GM12878 (cell line): ENCODE measurements at regions not wholly inside any gene's neighbourhood (a gene's known extent, or its start where the extent isn't known, plus 50 kb on each side); places are given as distances from the start of the nearest gene placed in this dataset.

Experiments used
- ATAC-seq: fragments of 200-7000 bp; cut with Tn5 transposase; 3 replicates; pipeline ENCODE4 v1.9.1; 2020; ENCODE audit warnings: mild to moderate bottlenecking, moderate library complexity
- BruUV-seq: library from RNA; stranded (reverse); fragments of 400-500 nt; replicated peaks from 2 replicates; lab custom pipeline; 2021; lab: Mats Ljungman, UMichigan
- CTCF ChIA-PET: fragments of 300-600 bp; sonication (Branson Sonifier 250); formaldehyde crosslinking; extraction: SDS; loops from one replicate; lab custom pipeline; 2021; ENCODE audit warnings: inconsistent platforms; lab: Yijun Ruan, JAX
- POLR2A ChIA-PET: fragments of 350-600 bp; formaldehyde crosslinking; extraction: SDS; loops from one replicate; lab custom pipeline; 2021; ENCODE audit warnings: inconsistent platforms; lab: Charles Lee
- RAD21 ChIA-PET: fragments of 300-600 bp; sonication (Branson Sonifier 250); formaldehyde crosslinking; loops from one replicate; lab custom pipeline; 2023; ENCODE audit warnings: antibody characterized with exemption; ENCODE audit not compliant: unreplicated experiment; lab: Charles Lee
- SMC1A ChIA-PET: fragments of 300-600 bp; sonication (Branson Sonifier 250); formaldehyde crosslinking; loops from one replicate; lab custom pipeline; 2023; ENCODE audit not compliant: unreplicated experiment, uncharacterized antibody; lab: Charles Lee
- DNase-seq: peaks from one replicate; pipeline ENCODE4 v3.0.0-alpha.2; 2011; ENCODE audit warnings: low read depth, low spot score
- FAIRE-seq: peaks from 3 replicates; lab custom pipeline; 2011; peaks lifted over from hg19 to GRCh38; lab: Jason Lieb, UNC
- H2AFZ ChIP-seq: 2 replicates; pipeline ENCODE4 v1.6.0; 2011; ENCODE audit warnings: low read depth, low read length, control low read depth; ENCODE audit not compliant: control insufficient read depth
- H3K27ac ChIP-seq: 2 replicates; pipeline ENCODE4 v1.5.1; 2011; ENCODE audit warnings: control low read depth; ENCODE audit not compliant: control insufficient read depth, insufficient read depth
- H3K27me3 ChIP-seq, 2 experiments: replicated peaks in 1 of 2; 2 replicates each; pipeline versions ENCODE4 v1.6.0 to v1.6.1; 2011; ENCODE audit warnings: low read length in 1 of 2; ENCODE audit not compliant: control insufficient read depth in 2 of 2, insufficient read depth in 2 of 2
- H3K36me3 ChIP-seq, 2 experiments: 2 replicates each; pipeline ENCODE4 v1.5.1; 2011; ENCODE audit warnings: low read length in 1 of 2; ENCODE audit not compliant: control insufficient read depth in 2 of 2, insufficient read depth in 2 of 2
- H3K4me1 ChIP-seq: 2 replicates; pipeline ENCODE4 v1.6.1; 2011; ENCODE audit warnings: mild to moderate bottlenecking, low read length, moderate library complexity, mixed read lengths; ENCODE audit not compliant: control insufficient read depth, insufficient read depth
- H3K4me2 ChIP-seq: 2 replicates; pipeline ENCODE4 v1.6.0; 2011; ENCODE audit warnings: control low read depth; ENCODE audit not compliant: control insufficient read depth, insufficient read depth
- H3K4me3 ChIP-seq: fragments of 200-600 bp; sonication (generic); 2 replicates; pipeline ENCODE4 v1.5.1; 2016
- H3K79me2 ChIP-seq: 2 replicates; pipeline ENCODE4 v1.6.0; 2011; ENCODE audit warnings: low read length; ENCODE audit not compliant: control insufficient read depth, insufficient read depth
- H3K9ac ChIP-seq: 2 replicates; pipeline ENCODE4 v1.8.0; 2011; ENCODE audit warnings: low read length, control low read depth, mixed read lengths; ENCODE audit not compliant: control insufficient read depth, insufficient read depth
- H3K9me3 ChIP-seq: replicated peaks from 3 replicates; pipeline ENCODE4 v1.5.1; 2011; ENCODE audit warnings: mild to moderate bottlenecking, low read length; ENCODE audit not compliant: control insufficient read depth, insufficient read depth
- H4K20me1 ChIP-seq: 2 replicates; pipeline ENCODE4 v1.6.0; 2011; ENCODE audit not compliant: control insufficient read depth, insufficient read depth
- CBX3 ChIP-seq: fragments of 200-600 bp; sonication (generic); IDR thresholded peaks from 2 replicates; pipeline ENCODE4 v1.6.1; 2016; ENCODE audit warnings: low read depth, borderline replicate concordance
- EED ChIP-seq: sonication (generic); IDR thresholded peaks from 2 replicates; pipeline ENCODE4 v1.6.1; 2016; ENCODE audit warnings: antibody characterized with exemption, low read depth
- HDGF ChIP-seq: fragments of 450-650 bp; IDR thresholded peaks from 2 replicates; pipeline ENCODE4 v1.6.1; 2016; ENCODE audit warnings: antibody characterized with exemption
- MEF2A ChIP-seq: IDR thresholded peaks from 2 replicates; pipeline ENCODE4 v1.6.1; 2011; ENCODE audit warnings: low read depth, mild to moderate bottlenecking, low read length, moderate library complexity; ENCODE audit not compliant: insufficient read depth
- RAD21 ChIP-seq: IDR thresholded peaks from 2 replicates; pipeline ENCODE4 v1.6.1; 2011; ENCODE audit warnings: mild to moderate bottlenecking, low read depth, low read length, moderate library complexity; ENCODE audit not compliant: insufficient read depth
- SMAD5 ChIP-seq: IDR thresholded peaks from 2 replicates; pipeline ENCODE4 v1.6.1; 2016; ENCODE audit warnings: antibody characterized with exemption, low read depth
- TAF1 ChIP-seq: IDR thresholded peaks from 2 replicates; pipeline ENCODE4 v1.6.1; 2011; ENCODE audit warnings: mild to moderate bottlenecking, low read depth, low read length, borderline replicate concordance
- WGBS: methylation state at CpG from one replicate; pipeline ENCODE4 v1.1.6; 2016; ENCODE audit warnings: low lambda C conversion rate; ENCODE audit not compliant: insufficient replicate concordance, insufficient coverage; ENCODE audit errors: missing lambda C conversion rate; 5-methylcytosine and 5-hydroxymethylcytosine counted together
- in situ Hi-C: fragments of 300-500 bp; cut with MboI; formaldehyde crosslinking; loops from 9 replicates; pipeline ENCODE4 v1.14.3; 2018; ENCODE audit warnings: mixed read lengths
- intact Hi-C: fragments of 100-400 bp; cut with micrococcal nuclease; formaldehyde crosslinking; loops from one replicate; pipeline ENCODE4 v1.14.2; 2022; ENCODE audit not compliant: unreplicated experiment
- TF ChIP-seq, protein P1 (sequence below): IDR thresholded peaks from 2 replicates; pipeline ENCODE4 v1.6.1; 2011; ENCODE audit warnings: low read depth, low read length, improper control_type of control experiment, borderline replicate concordance
- TF ChIP-seq, protein P2 (sequence below): IDR thresholded peaks from 2 replicates; pipeline ENCODE4 v1.6.1; 2011; ENCODE audit warnings: borderline replicate concordance, low read depth, mild to moderate bottlenecking, moderate library complexity, low read length; ENCODE audit not compliant: insufficient read depth, poor library complexity, severe bottlenecking
- TF ChIP-seq, protein P3 (sequence below): fragments of 450-650 bp; IDR thresholded peaks from 2 replicates; pipeline ENCODE4 v1.6.1; 2016; ENCODE audit warnings: mild to moderate bottlenecking
- TF ChIP-seq, protein P4 (sequence below): fragments of 450-650 bp; formaldehyde crosslinking; IDR thresholded peaks from 2 replicates; pipeline ENCODE4 v1.4.0; 2022; ENCODE audit warnings: mild to moderate bottlenecking, moderate library complexity

DNA sequence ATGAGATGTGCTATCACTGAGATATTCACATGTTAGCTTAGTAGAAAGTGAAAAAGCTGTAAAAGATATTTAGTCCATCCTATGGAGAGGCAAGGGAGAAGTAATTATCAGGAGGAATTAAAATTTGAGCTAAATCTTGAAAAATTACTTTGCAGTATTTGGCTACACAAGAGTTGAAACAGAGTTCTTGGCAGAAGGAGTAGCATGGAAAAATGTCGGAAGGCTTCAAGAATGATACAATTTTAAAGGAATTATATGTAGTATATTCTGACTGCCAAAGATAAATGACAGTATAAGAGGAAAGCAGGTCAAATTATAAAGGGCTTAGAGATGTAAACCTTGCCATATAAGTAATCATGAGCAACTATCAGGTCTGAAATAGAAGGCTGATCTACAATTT is 518.9 kb downstream of the BRINP3 start:
- in situ Hi-C loops (no loop called here), intact Hi-C loops (no loop called here)
- DNase-seq (no peak), FAIRE-seq (no peak)
- ChIA-PET CTCF (no interaction called here), SMC1A (no interaction called here), RAD21 (no interaction called here)
- H3K27me3 ChIP-seq = no peaks in the 10 kb centered on the region
- H3K36me3 ChIP-seq = no peaks in the 10 kb centered on the region
- no peaks in the 10 kb centered on the region for H3K79me2 ChIP-seq
- WGBS = 16% methylated on average over 1 of the region's 1 CpG
- H3K4me2 ChIP-seq = no peak overlapping the region
- TF ChIP-seq MEF2A = no peak
- no peak for TF ChIP-seq SMAD5
- TF ChIP-seq, protein P1, sequence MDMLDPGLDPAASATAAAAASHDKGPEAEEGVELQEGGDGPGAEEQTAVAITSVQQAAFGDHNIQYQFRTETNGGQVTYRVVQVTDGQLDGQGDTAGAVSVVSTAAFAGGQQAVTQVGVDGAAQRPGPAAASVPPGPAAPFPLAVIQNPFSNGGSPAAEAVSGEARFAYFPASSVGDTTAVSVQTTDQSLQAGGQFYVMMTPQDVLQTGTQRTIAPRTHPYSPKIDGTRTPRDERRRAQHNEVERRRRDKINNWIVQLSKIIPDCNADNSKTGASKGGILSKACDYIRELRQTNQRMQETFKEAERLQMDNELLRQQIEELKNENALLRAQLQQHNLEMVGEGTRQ = no peak
- no peak for TF ChIP-seq CBX3
- TF ChIP-seq, protein P2, sequence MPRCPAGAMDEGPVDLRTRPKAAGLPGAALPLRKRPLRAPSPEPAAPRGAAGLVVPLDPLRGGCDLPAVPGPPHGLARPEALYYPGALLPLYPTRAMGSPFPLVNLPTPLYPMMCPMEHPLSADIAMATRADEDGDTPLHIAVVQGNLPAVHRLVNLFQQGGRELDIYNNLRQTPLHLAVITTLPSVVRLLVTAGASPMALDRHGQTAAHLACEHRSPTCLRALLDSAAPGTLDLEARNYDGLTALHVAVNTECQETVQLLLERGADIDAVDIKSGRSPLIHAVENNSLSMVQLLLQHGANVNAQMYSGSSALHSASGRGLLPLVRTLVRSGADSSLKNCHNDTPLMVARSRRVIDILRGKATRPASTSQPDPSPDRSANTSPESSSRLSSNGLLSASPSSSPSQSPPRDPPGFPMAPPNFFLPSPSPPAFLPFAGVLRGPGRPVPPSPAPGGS = no peak
- TF ChIP-seq, protein P3, sequence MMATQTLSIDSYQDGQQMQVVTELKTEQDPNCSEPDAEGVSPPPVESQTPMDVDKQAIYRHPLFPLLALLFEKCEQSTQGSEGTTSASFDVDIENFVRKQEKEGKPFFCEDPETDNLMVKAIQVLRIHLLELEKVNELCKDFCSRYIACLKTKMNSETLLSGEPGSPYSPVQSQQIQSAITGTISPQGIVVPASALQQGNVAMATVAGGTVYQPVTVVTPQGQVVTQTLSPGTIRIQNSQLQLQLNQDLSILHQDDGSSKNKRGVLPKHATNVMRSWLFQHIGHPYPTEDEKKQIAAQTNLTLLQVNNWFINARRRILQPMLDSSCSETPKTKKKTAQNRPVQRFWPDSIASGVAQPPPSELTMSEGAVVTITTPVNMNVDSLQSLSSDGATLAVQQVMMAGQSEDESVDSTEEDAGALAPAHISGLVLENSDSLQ = no peak
- no peak for TF ChIP-seq TAF1
- no peak for TF ChIP-seq EED
- TF ChIP-seq RAD21 = no peak
- no peak for TF ChIP-seq HDGF
- TF ChIP-seq, protein P4, sequence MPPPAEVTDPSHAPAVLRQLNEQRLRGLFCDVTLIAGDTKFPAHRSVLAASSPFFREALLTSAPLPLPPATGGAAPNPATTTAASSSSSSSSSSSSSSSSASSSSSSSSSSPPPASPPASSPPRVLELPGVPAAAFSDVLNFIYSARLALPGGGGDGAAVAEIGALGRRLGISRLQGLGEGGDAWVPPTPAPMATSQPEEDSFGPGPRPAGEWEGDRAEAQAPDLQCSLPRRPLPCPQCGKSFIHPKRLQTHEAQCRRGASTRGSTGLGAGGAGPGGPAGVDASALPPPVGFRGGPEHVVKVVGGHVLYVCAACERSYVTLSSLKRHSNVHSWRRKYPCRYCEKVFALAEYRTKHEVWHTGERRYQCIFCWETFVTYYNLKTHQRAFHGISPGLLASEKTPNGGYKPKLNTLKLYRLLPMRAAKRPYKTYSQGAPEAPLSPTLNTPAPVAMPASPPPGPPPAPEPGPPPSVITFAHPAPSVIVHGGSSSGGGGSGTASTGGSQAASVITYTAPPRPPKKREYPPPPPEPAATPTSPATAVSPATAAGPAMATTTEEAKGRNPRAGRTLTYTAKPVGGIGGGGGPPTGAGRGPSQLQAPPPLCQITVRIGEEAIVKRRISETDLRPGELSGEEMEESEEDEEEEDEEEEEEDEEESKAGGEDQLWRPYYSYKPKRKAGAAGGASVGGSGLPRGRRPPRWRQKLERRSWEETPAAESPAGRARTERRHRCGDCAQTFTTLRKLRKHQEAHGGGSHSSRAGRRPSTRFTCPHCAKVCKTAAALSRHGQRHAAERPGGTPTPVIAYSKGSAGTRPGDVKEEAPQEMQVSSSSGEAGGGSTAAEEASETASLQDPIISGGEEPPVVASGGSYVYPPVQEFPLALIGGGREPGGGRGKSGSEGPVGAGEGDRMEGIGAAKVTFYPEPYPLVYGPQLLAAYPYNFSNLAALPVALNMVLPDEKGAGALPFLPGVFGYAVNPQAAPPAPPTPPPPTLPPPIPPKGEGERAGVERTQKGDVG (CRISPR knock-in tag) = no peak
- TF ChIP-seq, all 136 proteins: peak for 0
- H3K9ac ChIP-seq = no peak overlapping the region
- no peaks in the 10 kb centered on the region for H3K4me1 ChIP-seq
- ATAC-seq = no peak
- no peaks in the 10 kb centered on the region for H3K9me3 ChIP-seq
- no TSS peak for BruUV-seq
- POLR2A ChIA-PET = no interaction called here
- H3K4me3 ChIP-seq = no peak overlapping the region
- no peak overlapping the region for H2AFZ ChIP-seq
- no peak overlapping the region for H3K27ac ChIP-seq
- H4K20me1 ChIP-seq = no peaks in the 10 kb centered on the region
